NB4 (cell line): ENCODE measurements at regions not wholly inside any gene's neighbourhood (a gene's known extent, or its start where the extent isn't known, plus 50 kb on each side); places are given as distances from the start of the nearest gene placed in this dataset.

Experiments used
- DNase-seq: peaks from one replicate; pipeline ENCODE4 v3.0.0; 2010; ENCODE audit warnings: low read depth
- H3K4me3 ChIP-seq: one replicate; pipeline ENCODE4 v1.5.1; 2011; ENCODE audit warnings: mild to moderate bottlenecking, low read depth, low read length, moderate library complexity
- CTCF ChIP-seq: IDR thresholded peaks from one replicate; pipeline ENCODE4 v1.5.1; 2012; ENCODE audit warnings: low read depth, low read length
- MYC ChIP-seq: IDR thresholded peaks from 2 replicates; pipeline ENCODE4 v1.6.1; 2011; ENCODE audit warnings: low read depth, low read length
- POLR2A ChIP-seq: IDR thresholded peaks from 2 replicates; pipeline ENCODE4 v1.6.1; 2011; ENCODE audit warnings: mild to moderate bottlenecking; ENCODE audit not compliant: insufficient read length; ENCODE audit errors: extremely low read depth
- TF ChIP-seq, protein P1 (sequence below): IDR thresholded peaks from 2 replicates; pipeline ENCODE4 v1.6.1; 2011; ENCODE audit warnings: low read depth, low read length

DNA sequence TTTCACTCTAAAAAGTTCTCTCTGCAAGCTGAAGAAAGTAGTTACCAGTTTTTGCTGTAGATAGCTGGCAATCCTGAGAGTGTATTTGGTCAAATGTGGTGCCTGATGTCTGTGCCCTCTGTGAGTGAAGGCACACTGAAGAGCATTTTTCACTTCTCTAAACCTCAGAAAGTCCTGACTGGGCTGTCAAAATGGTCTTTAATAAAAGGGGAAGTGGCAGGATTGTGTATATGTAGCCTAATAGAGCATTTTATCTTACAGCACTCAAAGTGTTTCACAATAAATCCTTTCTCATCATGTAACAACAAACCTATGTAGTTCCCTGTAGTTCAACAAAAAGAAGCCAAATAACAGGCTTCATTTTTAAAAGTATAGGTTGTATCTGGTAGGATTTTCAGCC lies 1552.3 kb upstream of the SLC39A10 start:
- DNase-seq, result peak; percentile 65
- TF ChIP-seq CTCF (no peak), POLR2A (no peak), MYC (no peak)
- TF ChIP-seq, protein P1, sequence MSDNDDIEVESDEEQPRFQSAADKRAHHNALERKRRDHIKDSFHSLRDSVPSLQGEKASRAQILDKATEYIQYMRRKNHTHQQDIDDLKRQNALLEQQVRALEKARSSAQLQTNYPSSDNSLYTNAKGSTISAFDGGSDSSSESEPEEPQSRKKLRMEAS, result no peak

DNA sequence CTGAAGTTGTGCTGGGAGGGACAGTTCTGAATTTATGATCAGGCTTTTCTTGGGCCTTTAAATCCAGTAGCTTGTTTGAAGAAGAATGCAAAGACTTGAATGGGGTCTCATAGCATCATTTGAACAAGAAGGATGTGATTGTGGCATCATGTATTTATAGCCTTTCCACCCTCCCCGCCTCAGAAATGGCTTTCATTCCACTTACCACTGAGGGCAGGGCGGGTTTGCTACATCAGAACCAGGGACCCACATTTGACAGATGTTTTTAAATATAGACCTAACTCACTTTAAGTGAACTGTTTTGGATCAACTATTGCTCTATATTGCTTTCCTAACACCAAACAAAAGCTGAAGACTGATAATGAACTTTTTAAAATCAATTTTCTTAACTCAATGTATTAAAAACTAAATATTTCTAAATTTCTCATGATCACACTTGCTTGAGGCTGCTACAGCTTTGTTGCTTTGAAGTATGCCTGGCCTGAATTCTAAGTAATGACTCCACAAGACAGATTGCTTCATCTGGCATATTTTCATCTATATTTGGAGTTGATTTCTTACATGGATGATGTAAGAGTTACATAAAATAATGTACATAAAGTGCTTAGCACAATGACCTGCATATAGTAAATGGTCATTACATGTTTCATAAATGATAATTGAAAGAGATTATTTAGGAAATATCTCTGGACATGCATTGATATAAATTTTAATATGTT lies 1552.9 kb upstream of the SLC39A10 start:
- TF ChIP-seq CTCF, result no peak
- TF ChIP-seq, protein P1, result no peak
- TF ChIP-seq MYC, result no peak
- TF ChIP-seq POLR2A, result no peak
- DNase-seq, result no peak
- no peak overlapping the region for H3K4me3 ChIP-seq

More for the DNA sequence above, 1552.3 kb upstream of the SLC39A10 start:
- H3K4me3 ChIP-seq, result no peak overlapping the region

GRCh38 chr2:194102546-194102945 lies 1554.5 kb upstream of the SLC39A10 start:
- no peak overlapping the region for H3K4me3 ChIP-seq
- no peak for DNase-seq
- TF ChIP-seq, protein P1, result no peak
- TF ChIP-seq POLR2A (no peak), MYC (no peak), CTCF (no peak)

GRCh38 chr2:194100201-194100600 lies 1556.8 kb upstream of the SLC39A10 start:
- no peak for DNase-seq
- no peak overlapping the region for H3K4me3 ChIP-seq
- TF ChIP-seq, protein P1, result no peak
- no peak for TF ChIP-seq CTCF
- no peak for TF ChIP-seq MYC
- no peak for TF ChIP-seq POLR2A

DNA sequence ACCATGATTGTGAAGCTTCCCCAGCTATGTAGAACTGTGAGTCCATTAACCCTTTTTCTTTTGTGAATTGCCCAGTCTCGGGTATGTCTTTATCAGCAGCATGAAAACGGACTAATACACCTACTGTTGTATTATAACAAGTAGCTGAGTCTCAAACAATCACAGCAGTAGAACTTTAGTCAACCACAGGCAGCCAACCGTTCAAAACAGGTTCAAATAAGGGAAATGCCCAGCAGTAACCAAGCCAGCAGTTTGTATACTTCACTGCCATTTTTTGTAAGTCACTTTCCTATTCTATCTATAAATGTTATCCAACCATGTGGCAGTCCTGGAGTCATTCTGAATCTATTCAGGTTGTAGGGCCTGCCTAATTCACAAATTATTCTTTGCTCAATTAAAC lies 1560.6 kb upstream of the SLC39A10 start:
- H3K4me3 ChIP-seq, result no peak overlapping the region
- no peak for DNase-seq
- TF ChIP-seq POLR2A (no peak), CTCF (no peak), MYC (no peak)
- TF ChIP-seq, protein P1, result no peak
